ENCODE measurements at regions not wholly inside any gene's neighbourhood (a gene's known extent, or its start where the extent isn't known, plus 50 kb on each side); places are given as distances from the start of the nearest gene placed in this dataset.

- Histone ChIP-seq H3K27me3 (replicated peaks; ENCODE audit: control insufficient read depth, insufficient read depth, low read length) (no peaks in the 10 kb centered on the region), H3K36me3 (ENCODE audit: control insufficient read depth, insufficient read depth, low read length, severe bottlenecking) (no peaks in the 10 kb centered on the region), H3K9me3 (ENCODE audit: control insufficient read depth, low read length) (no peaks in the 10 kb centered on the region), H3K4me3 (ENCODE audit: low read length) (no peak overlapping the region), H3K9ac (ENCODE audit: low read length) (no peak overlapping the region), H3K4me1 (ENCODE audit: control insufficient read depth, insufficient read depth, low read length) (peaks cover 18% of the 10 kb centered on the region)
- no peak for DNase-seq (ENCODE audit: low read depth)
These were observed 232.0 kb upstream of the CEP162 start for GRCh38 chr6:84459401-84459800.

DNA sequence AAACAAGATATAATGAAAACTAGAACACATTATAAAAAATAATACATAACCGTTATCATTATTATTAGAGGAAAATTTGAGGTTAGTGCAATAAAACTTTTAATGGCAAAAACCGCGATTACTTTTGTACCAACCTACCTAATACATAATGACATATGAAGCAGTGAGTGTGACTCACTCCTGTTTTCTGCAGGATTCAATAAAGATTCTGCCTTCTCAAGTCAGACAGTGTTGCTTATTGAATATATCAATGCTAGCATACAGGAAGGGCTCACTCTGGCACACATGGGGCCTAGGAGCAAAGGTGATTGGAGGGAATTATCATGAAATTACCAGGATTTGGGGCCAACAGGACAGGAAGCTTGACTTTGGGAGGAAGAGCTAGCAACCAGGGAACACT lies 230.8 kb upstream of the CEP162 start:
- Histone ChIP-seq H3K4me1 (ENCODE audit: control insufficient read depth, insufficient read depth, low read length) (peaks cover 16% of the 10 kb centered on the region), H3K9ac (ENCODE audit: low read length) (no peak overlapping the region), H3K27me3 (replicated peaks; ENCODE audit: control insufficient read depth, insufficient read depth, low read length) (no peaks in the 10 kb centered on the region), H3K4me3 (ENCODE audit: low read length) (no peak overlapping the region), H3K9me3 (ENCODE audit: control insufficient read depth, low read length) (no peaks in the 10 kb centered on the region), H3K36me3 (ENCODE audit: control insufficient read depth, insufficient read depth, low read length, severe bottlenecking) (no peaks in the 10 kb centered on the region)
- no peak for DNase-seq (ENCODE audit: low read depth)

DNA sequence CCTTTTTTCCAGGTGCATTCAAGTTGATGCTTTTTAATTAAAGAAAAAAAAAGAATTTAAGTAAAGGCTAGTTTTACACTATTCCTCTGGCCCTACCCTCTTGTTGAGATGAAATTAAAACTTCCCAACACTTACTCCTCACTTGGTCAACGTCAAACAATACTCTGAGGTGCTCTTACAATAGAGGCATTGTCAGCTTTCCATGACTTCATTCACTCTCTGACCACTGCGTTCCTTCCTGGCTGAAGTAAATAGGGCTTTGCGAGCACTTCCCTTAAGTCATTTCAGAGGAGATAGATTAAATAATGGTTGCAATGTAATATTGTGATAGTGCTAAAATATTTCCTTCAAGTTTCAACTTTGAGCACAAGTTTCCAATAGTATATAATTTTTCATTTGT lies 229.8 kb upstream of the CEP162 start:
- Histone ChIP-seq H3K9me3 (ENCODE audit: control insufficient read depth, low read length) (no peaks in the 10 kb centered on the region), H3K9ac (ENCODE audit: low read length) (no peak overlapping the region), H3K27me3 (replicated peaks; ENCODE audit: control insufficient read depth, insufficient read depth, low read length) (no peaks in the 10 kb centered on the region), H3K4me3 (ENCODE audit: low read length) (no peak overlapping the region), H3K36me3 (ENCODE audit: control insufficient read depth, insufficient read depth, low read length, severe bottlenecking) (no peaks in the 10 kb centered on the region), H3K4me1 (ENCODE audit: control insufficient read depth, insufficient read depth, low read length) (peaks cover 8% of the 10 kb centered on the region)
- DNase-seq (ENCODE audit: low read depth), result no peak

DNA sequence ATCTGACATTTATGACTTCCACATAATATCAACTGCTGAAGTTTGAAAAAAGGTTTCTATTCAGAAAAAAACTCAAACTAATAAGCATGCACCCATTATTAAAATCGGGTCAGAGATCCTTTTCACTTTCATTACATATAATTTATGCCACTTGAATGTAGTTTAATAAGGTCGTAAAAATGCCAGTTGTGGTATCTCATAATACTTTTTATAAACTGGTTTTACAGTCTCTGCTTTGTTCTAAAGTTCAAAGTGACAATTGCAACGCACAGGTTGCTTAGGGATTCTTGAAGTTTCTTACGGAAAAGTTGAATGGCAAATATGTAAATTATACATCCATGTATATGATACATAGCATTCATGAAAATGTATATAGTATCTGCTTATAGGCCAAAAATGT lies 229.4 kb upstream of the CEP162 start:
- Histone ChIP-seq H3K27me3 (replicated peaks; ENCODE audit: control insufficient read depth, insufficient read depth, low read length) (no peaks in the 10 kb centered on the region), H3K9ac (ENCODE audit: low read length) (no peak overlapping the region), H3K4me1 (ENCODE audit: control insufficient read depth, insufficient read depth, low read length) (peaks cover 5% of the 10 kb centered on the region), H3K36me3 (ENCODE audit: control insufficient read depth, insufficient read depth, low read length, severe bottlenecking) (no peaks in the 10 kb centered on the region), H3K4me3 (ENCODE audit: low read length) (no peak overlapping the region), H3K9me3 (ENCODE audit: control insufficient read depth, low read length) (no peaks in the 10 kb centered on the region)
- DNase-seq (ENCODE audit: low read depth), result no peak

DNA sequence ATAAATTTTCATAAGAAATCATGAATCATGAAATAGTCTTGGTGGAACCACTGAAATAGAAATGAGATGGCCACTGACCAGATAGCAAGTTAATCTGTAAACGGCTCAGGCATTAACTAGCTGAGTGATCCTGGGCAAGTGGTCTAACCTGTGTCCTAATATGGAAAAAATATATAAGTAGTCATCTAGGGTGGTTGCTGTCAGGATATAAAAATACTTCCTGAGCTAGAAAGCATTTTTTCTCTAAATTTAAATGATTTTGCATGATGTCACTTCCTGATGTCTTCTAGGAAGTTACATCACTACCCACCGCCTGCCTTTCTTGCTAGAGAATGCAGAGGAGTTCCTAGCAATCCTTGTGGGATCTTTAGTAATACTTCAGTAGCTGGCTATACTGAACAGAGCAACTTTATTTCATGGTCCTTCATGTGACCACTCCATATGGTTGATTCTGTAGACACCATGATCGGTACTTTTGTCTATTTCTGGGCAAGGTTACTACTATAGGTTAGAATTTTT lies 228.1 kb upstream of the CEP162 start:
- no peak for DNase-seq (ENCODE audit: low read depth)

DNA sequence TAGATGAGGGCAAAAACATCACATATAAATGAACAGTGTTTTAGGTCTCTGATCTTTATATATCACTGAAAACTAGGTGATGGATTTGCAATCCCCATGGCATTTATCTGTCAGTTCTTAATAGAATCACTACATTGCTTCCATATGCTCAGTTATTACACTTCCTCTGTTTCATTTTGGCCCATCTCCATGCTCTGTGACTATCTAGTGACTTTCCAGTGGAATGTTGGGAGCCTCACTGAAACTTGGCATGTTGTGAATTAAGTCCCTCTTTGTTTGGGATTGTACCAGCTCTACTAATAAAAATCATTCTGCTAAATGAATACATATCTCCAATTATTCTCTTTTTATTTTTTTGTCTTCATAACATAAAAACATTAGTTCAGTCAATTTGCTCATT lies 226.1 kb upstream of the CEP162 start:
- no peak for DNase-seq (ENCODE audit: low read depth)
- Histone ChIP-seq H3K36me3 (ENCODE audit: control insufficient read depth, insufficient read depth, low read length, severe bottlenecking) (no peaks in the 10 kb centered on the region), H3K9ac (ENCODE audit: low read length) (no peak overlapping the region), H3K4me1 (ENCODE audit: control insufficient read depth, insufficient read depth, low read length) (peaks cover 11% of the 10 kb centered on the region), H3K9me3 (ENCODE audit: control insufficient read depth, low read length) (no peaks in the 10 kb centered on the region), H3K27me3 (replicated peaks; ENCODE audit: control insufficient read depth, insufficient read depth, low read length) (no peaks in the 10 kb centered on the region), H3K4me3 (ENCODE audit: low read length) (no peak overlapping the region)

More for the DNA sequence above, 228.1 kb upstream of the CEP162 start:
- H3K27me3 ChIP-seq (replicated peaks; ENCODE audit: control insufficient read depth, insufficient read depth, low read length), result no peaks in the 10 kb centered on the region
- no peak overlapping the region for H3K9ac ChIP-seq (ENCODE audit: low read length)
- H3K9me3 ChIP-seq (ENCODE audit: control insufficient read depth, low read length), result no peaks in the 10 kb centered on the region
- H3K4me3 ChIP-seq (ENCODE audit: low read length), result no peak overlapping the region
- peaks cover 5% of the 10 kb centered on the region for H3K4me1 ChIP-seq (ENCODE audit: control insufficient read depth, insufficient read depth, low read length)
- no peaks in the 10 kb centered on the region for H3K36me3 ChIP-seq (ENCODE audit: control insufficient read depth, insufficient read depth, low read length, severe bottlenecking)

- Histone ChIP-seq H3K4me3 (ENCODE audit: low read length) (no peak overlapping the region), H3K9me3 (ENCODE audit: control insufficient read depth, low read length) (no peaks in the 10 kb centered on the region)
- no peak for DNase-seq (ENCODE audit: low read depth)
These were observed 222.6 kb upstream of the CEP162 start for GRCh38 chr6:84450018-84450417.

GRCh38 chr6:84449220-84449619 lies 221.8 kb upstream of the CEP162 start:
- H3K36me3 ChIP-seq (ENCODE audit: control insufficient read depth, insufficient read depth, low read length, severe bottlenecking), result no peaks in the 10 kb centered on the region
- no peaks in the 10 kb centered on the region for H3K27me3 ChIP-seq (replicated peaks; ENCODE audit: control insufficient read depth, insufficient read depth, low read length)
- no peak overlapping the region for H3K9ac ChIP-seq (ENCODE audit: low read length)
- no peak for DNase-seq (ENCODE audit: low read depth)
- no peak overlapping the region for H3K4me3 ChIP-seq (ENCODE audit: low read length)
- no peaks in the 10 kb centered on the region for H3K9me3 ChIP-seq (ENCODE audit: control insufficient read depth, low read length)
- peaks cover 24% of the 10 kb centered on the region for H3K4me1 ChIP-seq (ENCODE audit: control insufficient read depth, insufficient read depth, low read length)

More at GRCh38 chr6:84450018-84450417, 222.6 kb upstream of the CEP162 start:
- peaks cover 19% of the 10 kb centered on the region for H3K4me1 ChIP-seq (ENCODE audit: control insufficient read depth, insufficient read depth, low read length)
- H3K27me3 ChIP-seq (replicated peaks; ENCODE audit: control insufficient read depth, insufficient read depth, low read length), result no peaks in the 10 kb centered on the region
- no peak overlapping the region for H3K9ac ChIP-seq (ENCODE audit: low read length)
- H3K36me3 ChIP-seq (ENCODE audit: control insufficient read depth, insufficient read depth, low read length, severe bottlenecking), result no peaks in the 10 kb centered on the region

DNA sequence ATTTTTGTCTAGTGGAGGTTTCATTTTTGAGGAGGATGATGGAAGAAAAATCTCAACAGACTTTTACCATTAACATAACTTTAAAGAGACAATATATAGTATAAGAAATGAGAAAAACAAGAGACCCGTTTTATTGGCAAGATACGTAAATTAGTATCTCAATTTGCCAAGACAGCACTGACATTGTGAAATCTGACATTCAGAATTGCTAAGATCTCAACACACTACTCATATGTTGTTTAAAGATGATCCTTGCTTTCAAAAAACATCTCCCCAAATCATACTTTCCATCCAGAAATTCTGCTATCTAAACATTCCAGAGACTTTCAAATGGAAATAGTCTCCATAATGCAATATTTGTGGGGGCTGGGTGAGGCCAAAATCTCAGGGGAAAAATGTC lies 220.9 kb upstream of the CEP162 start:
- Histone ChIP-seq H3K4me1 (ENCODE audit: control insufficient read depth, insufficient read depth, low read length) (peaks cover 24% of the 10 kb centered on the region), H3K27me3 (replicated peaks; ENCODE audit: control insufficient read depth, insufficient read depth, low read length) (no peaks in the 10 kb centered on the region), H3K9ac (ENCODE audit: low read length) (no peak overlapping the region), H3K9me3 (ENCODE audit: control insufficient read depth, low read length) (no peaks in the 10 kb centered on the region), H3K4me3 (ENCODE audit: low read length) (peak overlapping the region; percentile 16), H3K36me3 (ENCODE audit: control insufficient read depth, insufficient read depth, low read length, severe bottlenecking) (no peaks in the 10 kb centered on the region)
- no peak for DNase-seq (ENCODE audit: low read depth)

GRCh38 chr6:84447651-84448050 lies 220.2 kb upstream of the CEP162 start:
- peaks cover 24% of the 10 kb centered on the region for H3K4me1 ChIP-seq (ENCODE audit: control insufficient read depth, insufficient read depth, low read length)
- no peaks in the 10 kb centered on the region for H3K36me3 ChIP-seq (ENCODE audit: control insufficient read depth, insufficient read depth, low read length, severe bottlenecking)
- no peak overlapping the region for H3K4me3 ChIP-seq (ENCODE audit: low read length)
- no peaks in the 10 kb centered on the region for H3K9me3 ChIP-seq (ENCODE audit: control insufficient read depth, low read length)
- no peak overlapping the region for H3K9ac ChIP-seq (ENCODE audit: low read length)
- no peak for DNase-seq (ENCODE audit: low read depth)
- no peaks in the 10 kb centered on the region for H3K27me3 ChIP-seq (replicated peaks; ENCODE audit: control insufficient read depth, insufficient read depth, low read length)

DNA sequence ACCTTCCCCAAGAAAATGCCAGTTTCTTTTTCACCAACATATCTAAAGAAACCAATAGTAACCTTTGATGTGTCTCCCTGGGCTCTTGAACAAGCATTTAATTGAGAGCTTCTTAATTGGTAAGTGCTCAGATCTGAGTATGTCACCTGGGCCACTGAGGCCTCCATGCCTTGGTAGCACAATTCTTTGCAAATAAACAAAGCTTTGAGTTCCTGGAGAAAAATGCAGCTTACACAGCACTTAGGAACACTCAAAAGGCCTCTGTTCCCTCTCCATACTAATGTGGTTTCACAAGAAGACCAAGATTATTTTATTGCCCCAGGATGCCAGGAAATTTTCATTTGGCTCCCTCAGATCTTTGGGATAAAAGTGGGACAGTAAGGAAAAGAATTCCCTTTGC lies 217.6 kb upstream of the CEP162 start:
- peaks cover 28% of the 10 kb centered on the region for H3K4me1 ChIP-seq (ENCODE audit: control insufficient read depth, insufficient read depth, low read length)

GRCh38 chr6:84442208-84442607 lies 214.8 kb upstream of the CEP162 start:
- Histone ChIP-seq H3K9ac (ENCODE audit: low read length) (no peak overlapping the region), H3K27me3 (replicated peaks; ENCODE audit: control insufficient read depth, insufficient read depth, low read length) (no peaks in the 10 kb centered on the region), H3K4me1 (ENCODE audit: control insufficient read depth, insufficient read depth, low read length) (peaks cover 10% of the 10 kb centered on the region), H3K9me3 (ENCODE audit: control insufficient read depth, low read length) (no peaks in the 10 kb centered on the region), H3K36me3 (ENCODE audit: control insufficient read depth, insufficient read depth, low read length, severe bottlenecking) (no peaks in the 10 kb centered on the region), H3K4me3 (ENCODE audit: low read length) (no peak overlapping the region)
- DNase-seq (ENCODE audit: low read depth), result no peak

More for the DNA sequence above, 217.6 kb upstream of the CEP162 start:
- no peaks in the 10 kb centered on the region for H3K27me3 ChIP-seq (replicated peaks; ENCODE audit: control insufficient read depth, insufficient read depth, low read length)
- no peak for DNase-seq (ENCODE audit: low read depth)
- H3K4me3 ChIP-seq (ENCODE audit: low read length), result no peak overlapping the region
- H3K9ac ChIP-seq (ENCODE audit: low read length), result no peak overlapping the region
- no peaks in the 10 kb centered on the region for H3K9me3 ChIP-seq (ENCODE audit: control insufficient read depth, low read length)
- H3K36me3 ChIP-seq (ENCODE audit: control insufficient read depth, insufficient read depth, low read length, severe bottlenecking), result no peaks in the 10 kb centered on the region

Measured in adipocyte (in vitro differentiated cells).